ENCODE measurements at regions not wholly inside any gene's neighbourhood (a gene's known extent, or its start where the extent isn't known, plus 50 kb on each side); places are given as distances from the start of the nearest gene placed in this dataset.

- Histone ChIP-seq H3K4me1 (ENCODE audit: control insufficient read depth in 1 of 2, low read depth in 2 of 2) (no peaks in the 10 kb centered on the region), H3K27me3 (replicated peaks; ENCODE audit: insufficient read depth) (no peaks in the 10 kb centered on the region), H3K4me3 (no peak overlapping the region), H3K9me3 (no peaks in the 10 kb centered on the region), H3K36me3 (no peaks in the 10 kb centered on the region), H3K27ac (no peak overlapping the region)
- DNase-seq (ENCODE audit: low spot score) (no peak), ATAC-seq (ENCODE audit: insufficient number of reproducible peaks, low FRiP score, low read depth) (no peak)
- TF ChIP-seq, protein P1, sequence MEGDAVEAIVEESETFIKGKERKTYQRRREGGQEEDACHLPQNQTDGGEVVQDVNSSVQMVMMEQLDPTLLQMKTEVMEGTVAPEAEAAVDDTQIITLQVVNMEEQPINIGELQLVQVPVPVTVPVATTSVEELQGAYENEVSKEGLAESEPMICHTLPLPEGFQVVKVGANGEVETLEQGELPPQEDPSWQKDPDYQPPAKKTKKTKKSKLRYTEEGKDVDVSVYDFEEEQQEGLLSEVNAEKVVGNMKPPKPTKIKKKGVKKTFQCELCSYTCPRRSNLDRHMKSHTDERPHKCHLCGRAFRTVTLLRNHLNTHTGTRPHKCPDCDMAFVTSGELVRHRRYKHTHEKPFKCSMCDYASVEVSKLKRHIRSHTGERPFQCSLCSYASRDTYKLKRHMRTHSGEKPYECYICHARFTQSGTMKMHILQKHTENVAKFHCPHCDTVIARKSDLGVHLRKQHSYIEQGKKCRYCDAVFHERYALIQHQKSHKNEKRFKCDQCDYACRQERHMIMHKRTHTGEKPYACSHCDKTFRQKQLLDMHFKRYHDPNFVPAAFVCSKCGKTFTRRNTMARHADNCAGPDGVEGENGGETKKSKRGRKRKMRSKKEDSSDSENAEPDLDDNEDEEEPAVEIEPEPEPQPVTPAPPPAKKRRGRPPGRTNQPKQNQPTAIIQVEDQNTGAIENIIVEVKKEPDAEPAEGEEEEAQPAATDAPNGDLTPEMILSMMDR (IDR thresholded peaks at IDR 0.05) = no peak
Observed at GRCh38 chr10:11673346-11674280, 62.2 kb upstream of the USP6NL start.

- Histone ChIP-seq H3K4me3 (no peak overlapping the region), H3K4me1 (ENCODE audit: control insufficient read depth in 1 of 2, low read depth in 2 of 2) (no peaks in the 10 kb centered on the region), H3K36me3 (no peaks in the 10 kb centered on the region), H3K27ac (no peak overlapping the region), H3K9me3 (no peaks in the 10 kb centered on the region), H3K27me3 (replicated peaks; ENCODE audit: insufficient read depth) (no peaks in the 10 kb centered on the region)
- ATAC-seq (ENCODE audit: insufficient number of reproducible peaks, low FRiP score, low read depth) = no peak
- no peak for DNase-seq (ENCODE audit: low spot score)
- TF ChIP-seq, protein P1 (IDR thresholded peaks at IDR 0.05) = no peak
Observed at GRCh38 chr10:11672836-11673235, 61.4 kb upstream of the USP6NL start.

- no peaks in the 10 kb centered on the region for H3K4me1 ChIP-seq (ENCODE audit: control insufficient read depth in 1 of 2, low read depth in 2 of 2)
- no peaks in the 10 kb centered on the region for H3K36me3 ChIP-seq
- H3K9me3 ChIP-seq = no peaks in the 10 kb centered on the region
- no peak overlapping the region for H3K4me3 ChIP-seq
- TF ChIP-seq, protein P1 (IDR thresholded peaks at IDR 0.05) = no peak
- no peak overlapping the region for H3K27ac ChIP-seq
- DNase-seq (ENCODE audit: low spot score) (no peak), ATAC-seq (ENCODE audit: insufficient number of reproducible peaks, low FRiP score, low read depth) (no peak)
- H3K27me3 ChIP-seq (replicated peaks; ENCODE audit: insufficient read depth) = no peaks in the 10 kb centered on the region
Observed at GRCh38 chr10:11670381-11670780, 58.9 kb upstream of the USP6NL start.

GRCh38 chr10:11668847-11669610 lies 57.6 kb upstream of the USP6NL start:
- no peaks in the 10 kb centered on the region for H3K9me3 ChIP-seq
- no peak for ATAC-seq (ENCODE audit: insufficient number of reproducible peaks, low FRiP score, low read depth)
- no peak overlapping the region for H3K4me3 ChIP-seq
- DNase-seq (ENCODE audit: low spot score) = no peak
- TF ChIP-seq, protein P1 (IDR thresholded peaks at IDR 0.05) = no peak
- H3K36me3 ChIP-seq = no peaks in the 10 kb centered on the region
- H3K4me1 ChIP-seq (ENCODE audit: control insufficient read depth in 1 of 2, low read depth in 2 of 2) = no peaks in the 10 kb centered on the region
- H3K27ac ChIP-seq = no peak overlapping the region
- no peaks in the 10 kb centered on the region for H3K27me3 ChIP-seq (replicated peaks; ENCODE audit: insufficient read depth)

DNA sequence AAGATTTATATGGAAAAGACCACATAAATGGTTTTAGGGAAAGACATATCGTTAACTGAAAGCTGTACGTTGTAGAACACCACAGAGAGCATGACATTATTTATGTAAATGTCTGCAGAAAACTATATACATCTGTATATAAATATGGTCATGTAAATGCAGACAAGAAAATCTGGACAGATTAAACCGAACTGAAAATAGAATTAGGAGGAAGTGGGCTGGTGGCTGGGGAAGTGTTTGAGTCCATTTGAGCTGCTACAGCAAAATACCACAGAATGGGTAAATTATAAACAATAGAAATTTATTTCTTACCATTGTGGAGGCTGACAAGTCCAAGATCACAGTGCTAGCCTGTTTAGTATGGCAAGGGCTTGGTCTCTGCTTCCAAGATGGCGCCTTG lies 56.3 kb upstream of the USP6NL start:
- H3K27ac ChIP-seq = no peak overlapping the region
- H3K36me3 ChIP-seq = no peaks in the 10 kb centered on the region
- DNase-seq (ENCODE audit: low spot score) = no peak
- TF ChIP-seq, protein P1 (IDR thresholded peaks at IDR 0.05) = no peak
- no peak for ATAC-seq (ENCODE audit: insufficient number of reproducible peaks, low FRiP score, low read depth)
- no peak overlapping the region for H3K4me3 ChIP-seq
- no peaks in the 10 kb centered on the region for H3K4me1 ChIP-seq (ENCODE audit: control insufficient read depth in 1 of 2, low read depth in 2 of 2)
- H3K27me3 ChIP-seq (replicated peaks; ENCODE audit: insufficient read depth) = no peaks in the 10 kb centered on the region
- H3K9me3 ChIP-seq = no peaks in the 10 kb centered on the region

Data from thoracic aorta (tissue), 2 donors.